ENCODE measurements at regions not wholly inside any gene's neighbourhood (a gene's known extent, or its start where the extent isn't known, plus 50 kb on each side); places are given as distances from the start of the nearest gene placed in this dataset.

DNA sequence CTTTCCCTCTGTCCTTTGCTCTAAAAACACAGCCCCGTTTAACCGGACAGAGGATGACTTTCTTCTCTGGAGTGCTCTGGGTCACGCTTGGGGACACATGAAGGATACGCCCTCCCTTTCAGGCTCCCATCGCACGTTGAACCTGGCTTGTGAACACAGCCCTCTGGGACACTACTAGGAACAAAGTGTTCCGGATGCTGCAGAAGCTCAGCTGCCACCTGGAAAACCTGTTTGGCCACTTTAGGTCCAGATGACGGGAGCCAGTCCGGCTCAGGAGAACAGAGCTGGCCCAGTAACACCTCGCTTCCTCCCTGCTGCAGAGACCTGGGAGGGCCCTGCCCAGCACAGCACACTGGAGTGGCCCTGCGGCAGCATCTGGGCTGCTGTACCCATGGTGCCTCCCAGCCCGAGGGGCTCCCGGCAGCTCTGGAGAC, 60.1 kb downstream of the GADD45G start:
- TF ChIP-seq CTCF (IDR thresholded peaks at IDR 0.05; ENCODE audit: poor library complexity, severe bottlenecking) (no peak), POLR2AphosphoS5 (IDR thresholded peaks at IDR 0.05) (no peak), EP300 (conservative IDR thresholded peaks at IDR 0.05; ENCODE audit: poor library complexity, severe bottlenecking) (no peak), EZH2 (IDR thresholded peaks at IDR 0.05; ENCODE audit: borderline replicate concordance, insufficient read depth, low read length, poor library complexity, severe bottlenecking) (no peak), TAF1 (IDR thresholded peaks at IDR 0.05; ENCODE audit: low read depth) (no peak), MXI1 (conservative IDR thresholded peaks at IDR 0.05; ENCODE audit: poor library complexity, severe bottlenecking) (no peak), RAD21 (conservative IDR thresholded peaks at IDR 0.05) (no peak)
- TF ChIP-seq, protein P1, sequence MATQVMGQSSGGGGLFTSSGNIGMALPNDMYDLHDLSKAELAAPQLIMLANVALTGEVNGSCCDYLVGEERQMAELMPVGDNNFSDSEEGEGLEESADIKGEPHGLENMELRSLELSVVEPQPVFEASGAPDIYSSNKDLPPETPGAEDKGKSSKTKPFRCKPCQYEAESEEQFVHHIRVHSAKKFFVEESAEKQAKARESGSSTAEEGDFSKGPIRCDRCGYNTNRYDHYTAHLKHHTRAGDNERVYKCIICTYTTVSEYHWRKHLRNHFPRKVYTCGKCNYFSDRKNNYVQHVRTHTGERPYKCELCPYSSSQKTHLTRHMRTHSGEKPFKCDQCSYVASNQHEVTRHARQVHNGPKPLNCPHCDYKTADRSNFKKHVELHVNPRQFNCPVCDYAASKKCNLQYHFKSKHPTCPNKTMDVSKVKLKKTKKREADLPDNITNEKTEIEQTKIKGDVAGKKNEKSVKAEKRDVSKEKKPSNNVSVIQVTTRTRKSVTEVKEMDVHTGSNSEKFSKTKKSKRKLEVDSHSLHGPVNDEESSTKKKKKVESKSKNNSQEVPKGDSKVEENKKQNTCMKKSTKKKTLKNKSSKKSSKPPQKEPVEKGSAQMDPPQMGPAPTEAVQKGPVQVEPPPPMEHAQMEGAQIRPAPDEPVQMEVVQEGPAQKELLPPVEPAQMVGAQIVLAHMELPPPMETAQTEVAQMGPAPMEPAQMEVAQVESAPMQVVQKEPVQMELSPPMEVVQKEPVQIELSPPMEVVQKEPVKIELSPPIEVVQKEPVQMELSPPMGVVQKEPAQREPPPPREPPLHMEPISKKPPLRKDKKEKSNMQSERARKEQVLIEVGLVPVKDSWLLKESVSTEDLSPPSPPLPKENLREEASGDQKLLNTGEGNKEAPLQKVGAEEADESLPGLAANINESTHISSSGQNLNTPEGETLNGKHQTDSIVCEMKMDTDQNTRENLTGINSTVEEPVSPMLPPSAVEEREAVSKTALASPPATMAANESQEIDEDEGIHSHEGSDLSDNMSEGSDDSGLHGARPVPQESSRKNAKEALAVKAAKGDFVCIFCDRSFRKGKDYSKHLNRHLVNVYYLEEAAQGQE (IDR thresholded peaks at IDR 0.05; ENCODE audit: borderline replicate concordance) = no peak
